Right renal cortex interstitium (tissue), 3 donors: ENCODE measurements at regions not wholly inside any gene's neighbourhood (a gene's known extent, or its start where the extent isn't known, plus 50 kb on each side); places are given as distances from the start of the nearest gene placed in this dataset.

Experiments used
- DNase-seq, 3 donors: peaks; one replicate each; pipeline ENCODE4 v3.0.0-alpha.2; 2013; ENCODE audit warnings: low read depth in 3 of 3, low spot score in 2 of 3

- DNase-seq, result peak; percentile 15 to 27 (median 27)
Observed at GRCh38 chr10:105691811-105692210, 1050.7 kb downstream of the SORCS3 start.

- DNase-seq, result no peak
Observed at GRCh38 chr10:105682911-105683310, 1041.8 kb downstream of the SORCS3 start.

GRCh38 chr10:105681051-105681450, 1040.0 kb downstream of the SORCS3 start:
- DNase-seq, result no peak

- no peak for DNase-seq
Observed at GRCh38 chr10:105679781-105680180, 1038.7 kb downstream of the SORCS3 start.

- DNase-seq, result no peak
Observed at GRCh38 chr10:105675333-105675732, 1034.2 kb downstream of the SORCS3 start.

GRCh38 chr10:105674448-105674847, 1033.4 kb downstream of the SORCS3 start:
- no peak for DNase-seq

DNA sequence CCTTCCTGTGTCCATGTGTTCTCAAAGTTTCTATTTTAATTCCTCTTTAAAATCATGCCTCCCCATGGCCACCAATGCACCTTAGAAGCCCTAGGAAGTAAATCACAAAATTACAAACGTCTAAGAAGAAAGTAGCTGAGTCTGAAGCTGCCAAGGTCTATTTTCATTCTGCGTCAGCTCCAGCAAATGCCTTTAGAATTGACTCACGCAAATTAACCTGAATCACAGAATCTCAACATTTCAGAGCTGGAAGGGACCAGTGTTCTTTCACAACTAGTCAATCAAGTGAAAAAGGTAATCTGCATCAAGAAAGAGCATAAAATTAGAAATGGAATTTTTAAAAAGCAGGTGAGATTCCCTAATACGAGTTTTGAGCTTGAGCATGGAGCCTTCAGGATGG, 1017.6 kb downstream of the SORCS3 start:
- DNase-seq, result no peak

- DNase-seq, result no peak
Observed at GRCh38 chr10:105656856-105657255, 1015.8 kb downstream of the SORCS3 start.

GRCh38 chr10:105650306-105650705, 1009.2 kb downstream of the SORCS3 start:
- no peak for DNase-seq

GRCh38 chr10:105647354-105647753, 1006.3 kb downstream of the SORCS3 start:
- DNase-seq, result no peak

- DNase-seq, result no peak
Observed at GRCh38 chr10:105644978-105645377, 1003.9 kb downstream of the SORCS3 start.

- DNase-seq, result no peak
Observed at GRCh38 chr10:105644559-105644958, 1003.5 kb downstream of the SORCS3 start.

- no peak for DNase-seq
Observed at GRCh38 chr10:105644091-105644490, 1003.0 kb downstream of the SORCS3 start.

DNA sequence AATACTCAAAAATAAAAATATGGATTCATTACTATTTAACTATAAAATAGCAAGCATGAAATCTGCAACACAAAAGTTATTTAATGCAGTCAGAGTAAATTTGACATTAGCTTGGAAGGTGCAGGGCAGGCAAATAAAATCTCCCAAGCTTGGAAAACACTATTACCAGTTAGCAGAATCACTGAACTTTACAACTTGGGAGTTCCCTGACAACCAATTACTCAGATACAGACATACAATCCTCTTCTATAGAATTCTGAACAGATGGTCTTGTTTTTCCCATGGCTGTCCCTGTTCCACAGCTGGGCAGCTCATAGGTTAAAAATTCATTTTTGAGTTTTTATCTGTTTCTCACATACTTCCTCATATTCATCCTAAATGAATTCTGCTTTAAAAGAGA, 1002.6 kb downstream of the SORCS3 start:
- no peak for DNase-seq

- DNase-seq, result no peak
Observed at GRCh38 chr10:105634281-105634680, 993.2 kb downstream of the SORCS3 start.

- peak in 1 of 3 donors; percentile 25 for DNase-seq
Observed at GRCh38 chr10:105615715-105616365, 974.8 kb downstream of the SORCS3 start.

DNA sequence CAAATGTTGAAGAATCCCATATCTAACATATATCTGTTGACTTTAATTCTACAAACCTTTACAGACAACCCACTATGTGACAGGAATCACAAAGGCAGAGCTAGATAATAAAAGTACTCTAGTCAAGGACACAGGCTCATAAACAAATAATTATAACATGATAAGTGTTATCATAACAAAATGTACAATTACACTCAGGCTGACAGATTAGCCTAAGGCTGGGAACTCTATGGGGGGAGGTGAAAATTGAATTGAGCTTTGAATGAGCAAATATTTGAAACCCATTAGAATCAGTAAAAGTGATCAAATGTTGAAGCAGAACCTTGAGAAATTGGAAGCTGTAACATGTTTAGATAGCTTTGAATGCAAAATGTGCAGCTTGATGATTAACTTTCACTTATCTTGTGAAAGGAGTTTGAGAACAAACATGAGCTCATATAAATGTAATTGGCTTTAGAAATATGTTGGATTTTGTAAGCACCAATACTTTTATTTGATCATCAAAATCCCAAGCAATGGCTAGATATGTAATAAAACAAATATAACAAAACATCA, 970.2 kb downstream of the SORCS3 start:
- no peak for DNase-seq

GRCh38 chr10:105609451-105609850, 968.4 kb downstream of the SORCS3 start:
- DNase-seq, result no peak

GRCh38 chr10:105605918-105606317, 964.8 kb downstream of the SORCS3 start:
- DNase-seq, result no peak

DNA sequence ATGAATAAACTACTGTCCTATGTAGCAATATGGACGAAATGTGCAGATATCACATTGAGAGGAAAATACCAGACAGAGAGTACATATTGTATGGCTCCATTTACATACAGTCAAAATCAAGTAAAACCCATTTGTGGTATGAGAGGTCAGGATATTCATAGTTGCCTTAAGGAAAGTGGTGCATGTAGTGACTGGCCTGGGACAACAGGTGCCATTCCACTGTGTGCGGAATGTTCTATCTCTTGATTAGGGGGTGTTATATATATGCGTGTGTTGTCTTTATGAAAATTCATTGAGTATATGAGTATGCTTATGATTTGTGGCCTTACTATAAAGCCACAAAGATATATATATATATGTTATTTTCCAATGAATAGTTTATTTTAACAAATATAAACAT, 964.0 kb downstream of the SORCS3 start:
- no peak for DNase-seq

DNA sequence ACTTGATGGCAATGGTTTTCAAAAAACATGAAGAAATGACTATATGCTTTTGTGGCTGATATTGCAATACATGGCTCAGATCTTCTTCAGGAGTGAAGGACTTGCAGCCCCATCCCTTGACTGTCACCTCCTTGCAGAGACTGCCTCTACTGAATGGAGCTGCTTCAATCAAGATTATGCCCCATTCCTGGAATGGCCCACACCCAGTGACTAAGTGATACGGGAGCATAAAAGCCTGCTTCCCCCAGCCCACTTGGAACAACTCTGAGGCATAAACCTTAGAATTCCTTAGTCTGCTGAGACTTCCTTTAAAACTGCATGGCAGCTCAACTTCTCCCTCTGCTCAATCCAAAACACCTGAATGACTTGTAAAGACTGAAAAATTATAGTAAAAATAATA, 957.1 kb downstream of the SORCS3 start:
- no peak for DNase-seq

DNA sequence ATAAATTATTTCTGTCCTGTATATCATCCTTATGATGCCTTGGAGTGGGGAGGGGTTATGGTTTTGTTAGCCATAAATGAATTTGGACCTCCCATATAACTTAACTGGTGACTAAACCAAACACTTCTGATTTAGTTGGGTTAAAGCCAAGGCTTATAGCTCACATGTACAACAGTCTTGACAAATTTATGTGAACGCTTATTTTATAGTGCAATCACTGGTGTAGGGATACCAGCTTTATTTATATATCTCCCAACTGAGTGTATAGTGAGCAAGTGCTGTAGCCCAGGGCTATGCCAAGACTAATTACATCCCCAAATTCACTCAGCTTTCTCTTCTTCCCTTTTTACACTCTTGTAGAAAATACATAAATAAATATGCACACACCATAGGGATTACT, 956.2 kb downstream of the SORCS3 start:
- DNase-seq, result no peak

DNA sequence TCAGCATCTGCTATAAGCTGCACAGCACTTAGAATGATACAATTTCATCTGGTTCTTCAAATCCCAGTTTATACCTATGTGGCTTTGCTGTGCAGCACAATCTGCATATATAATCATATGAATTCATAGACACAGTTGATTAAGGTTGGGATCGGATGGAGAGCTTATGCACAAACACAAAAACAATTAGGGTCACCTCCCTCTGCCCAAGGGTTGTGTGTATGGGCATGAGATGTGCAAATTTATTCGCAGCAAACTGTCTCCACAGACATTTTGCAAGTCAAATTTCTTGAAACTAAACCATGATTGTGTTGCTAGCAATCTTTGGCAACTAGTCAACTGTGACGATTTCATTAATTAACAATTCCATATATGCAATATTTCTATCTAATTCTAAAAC, 955.7 kb downstream of the SORCS3 start:
- DNase-seq, result no peak
